Activated CD4-positive, CD25-positive, alpha-beta regulatory T cell treated with anti-CD3 and anti-CD28 coated beads, Interleukin-2, amount 50 U/mL, for 24 hours (primary cell): ENCODE measurements at regions not wholly inside any gene's neighbourhood (a gene's known extent, or its start where the extent isn't known, plus 50 kb on each side); places are given as distances from the start of the nearest gene placed in this dataset.

Experiments
- ATAC-seq, 2 donors: fragments of 150-1000 bp; cut with Tn5 transposase; one replicate each; pipeline ENCODE4 v1.10.0; 2021; ENCODE audit warnings: mild to moderate bottlenecking in 1 of 2, moderate library complexity in 1 of 2

DNA sequence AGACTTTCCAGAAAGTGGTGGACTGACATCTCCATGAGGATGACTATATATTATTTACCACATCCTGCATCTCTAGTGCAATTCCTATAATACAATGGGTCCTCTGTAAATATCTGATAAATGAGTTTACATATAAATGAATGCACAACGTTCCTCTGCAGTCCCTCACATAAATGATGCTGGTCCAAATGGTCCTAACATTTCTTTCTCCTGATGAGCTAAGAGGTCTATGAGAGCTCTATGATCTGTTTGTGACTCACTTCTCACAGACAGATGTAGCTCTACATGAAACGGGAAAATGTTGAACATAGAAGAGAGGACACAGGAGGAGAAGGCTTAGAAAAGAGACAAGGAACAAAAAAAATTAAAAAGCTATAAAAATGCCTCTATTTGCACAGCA lies 201.2 kb upstream of the PIK3C3 start:
- ATAC-seq: no peak

DNA sequence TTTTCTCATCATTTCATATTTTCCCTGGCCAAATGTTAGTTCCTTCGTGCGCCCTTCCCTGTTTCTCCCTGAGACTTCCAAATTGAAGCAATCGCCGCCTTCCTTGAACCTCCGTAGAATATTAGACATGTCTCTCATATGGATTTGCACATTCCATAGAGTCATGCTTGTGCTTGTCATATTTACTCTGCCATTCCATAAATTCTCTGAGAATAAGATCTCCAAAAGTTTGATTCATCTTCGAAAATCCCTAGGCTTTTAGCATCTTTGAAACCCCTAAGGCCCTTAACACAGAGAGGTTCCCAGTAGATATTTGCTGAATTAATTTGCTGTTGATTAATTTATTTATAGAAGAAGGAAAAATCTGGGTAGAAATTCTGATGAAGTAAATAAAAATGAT lies 202.2 kb upstream of the PIK3C3 start:
- ATAC-seq: no peak

DNA sequence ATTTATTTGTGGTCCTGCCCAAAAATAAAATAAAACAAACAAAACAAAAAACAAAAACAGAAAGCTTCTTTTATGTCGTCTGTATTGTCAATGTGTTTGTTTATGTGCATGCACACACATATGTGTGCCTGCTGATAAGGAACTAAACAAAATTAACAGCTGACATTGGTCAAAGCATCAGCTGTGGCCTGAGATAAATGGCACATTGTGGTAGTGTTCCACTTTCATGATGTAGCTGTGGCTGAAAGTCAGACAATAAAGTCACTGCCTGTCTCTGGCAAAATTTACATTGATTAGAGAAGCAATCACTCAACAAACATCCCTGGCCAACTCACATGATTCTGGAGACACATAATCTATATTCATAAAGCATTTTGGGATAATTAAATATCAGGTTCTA lies 203.4 kb upstream of the PIK3C3 start:
- ATAC-seq: no peak

DNA sequence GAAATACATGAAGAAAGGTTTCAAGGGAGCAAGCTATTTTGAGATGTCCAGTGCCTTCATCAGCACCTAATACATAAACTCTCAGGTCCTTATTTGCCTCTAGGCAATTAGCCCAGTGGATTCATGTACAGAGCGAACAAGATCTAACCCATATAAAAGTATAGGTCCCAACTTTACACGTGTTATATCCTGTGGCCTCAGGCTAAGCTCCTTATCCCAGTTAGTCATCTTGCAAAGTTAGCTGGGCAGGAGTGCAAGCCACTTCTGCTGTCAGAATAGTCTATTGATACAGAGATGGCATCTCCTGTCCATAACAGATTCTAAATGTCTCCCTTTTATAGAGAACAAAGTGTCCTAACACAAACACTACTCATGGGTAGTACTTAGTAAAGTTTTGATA lies 203.9 kb upstream of the PIK3C3 start:
- no peak for ATAC-seq

DNA sequence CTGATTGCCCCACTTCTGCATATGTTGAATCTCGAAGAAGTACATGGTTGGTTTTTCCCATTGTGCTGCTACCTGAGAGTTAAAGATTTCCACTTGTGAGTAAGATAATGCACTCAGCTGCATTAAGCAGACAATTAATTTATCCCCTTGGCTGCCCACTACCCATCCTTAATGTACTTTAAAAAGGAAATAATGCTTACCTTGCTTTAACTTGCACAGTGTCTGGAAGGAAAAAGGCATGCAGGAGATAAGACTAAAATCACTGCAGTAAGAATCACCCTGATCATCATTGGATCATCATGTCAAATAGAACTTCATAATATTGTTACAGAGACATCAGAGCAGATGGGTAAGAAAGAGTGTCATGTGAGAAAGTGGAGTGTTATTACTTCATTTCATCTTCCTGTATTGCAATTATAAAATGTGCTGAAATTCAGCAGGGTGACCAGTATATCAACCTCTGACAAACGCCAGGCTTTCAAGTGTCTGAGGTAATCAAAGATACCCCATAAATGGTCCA lies 207.3 kb upstream of the PIK3C3 start:
- no peak for ATAC-seq

DNA sequence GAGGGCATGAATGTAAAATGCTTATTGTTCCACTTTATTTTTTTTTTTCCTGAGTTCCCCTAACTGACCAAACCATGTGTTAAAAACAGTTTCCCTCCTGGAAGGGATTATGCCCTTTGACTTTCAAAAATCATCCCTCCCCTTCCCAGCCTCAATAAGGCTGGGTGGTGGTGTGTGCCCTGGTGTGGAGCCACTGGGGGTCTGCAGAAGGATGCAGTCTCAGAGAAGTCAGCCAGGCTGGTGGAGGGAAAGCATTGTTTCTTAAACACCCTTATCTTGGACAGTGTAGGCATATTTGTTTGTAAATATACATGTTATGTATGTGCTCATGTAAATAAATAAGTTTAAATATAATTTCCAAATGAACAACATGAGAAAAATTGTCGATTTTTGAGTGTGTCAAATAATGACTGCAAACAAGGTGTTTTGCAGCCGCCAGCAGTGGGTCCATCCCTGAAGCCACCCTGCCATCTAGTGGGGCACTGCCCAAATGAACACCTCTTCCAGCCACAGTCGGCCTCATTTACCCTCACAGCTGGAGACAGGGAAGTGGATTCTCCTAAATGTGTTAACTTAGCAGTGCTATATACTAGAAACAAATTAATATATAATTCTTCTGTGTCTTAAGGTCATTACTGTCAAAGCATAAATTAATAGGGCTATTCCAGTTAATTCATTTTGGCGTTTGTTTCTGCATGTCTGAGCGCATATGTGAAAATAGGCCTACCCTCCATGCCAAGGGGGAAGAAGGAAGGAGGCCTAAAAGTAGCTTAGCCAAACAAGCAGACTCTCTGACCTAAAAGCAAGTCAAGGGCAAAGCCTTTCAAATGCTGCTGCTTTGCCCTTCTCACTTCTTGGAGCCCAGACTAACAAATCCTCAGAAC lies 209.6 kb upstream of the PIK3C3 start:
- no peak for ATAC-seq

DNA sequence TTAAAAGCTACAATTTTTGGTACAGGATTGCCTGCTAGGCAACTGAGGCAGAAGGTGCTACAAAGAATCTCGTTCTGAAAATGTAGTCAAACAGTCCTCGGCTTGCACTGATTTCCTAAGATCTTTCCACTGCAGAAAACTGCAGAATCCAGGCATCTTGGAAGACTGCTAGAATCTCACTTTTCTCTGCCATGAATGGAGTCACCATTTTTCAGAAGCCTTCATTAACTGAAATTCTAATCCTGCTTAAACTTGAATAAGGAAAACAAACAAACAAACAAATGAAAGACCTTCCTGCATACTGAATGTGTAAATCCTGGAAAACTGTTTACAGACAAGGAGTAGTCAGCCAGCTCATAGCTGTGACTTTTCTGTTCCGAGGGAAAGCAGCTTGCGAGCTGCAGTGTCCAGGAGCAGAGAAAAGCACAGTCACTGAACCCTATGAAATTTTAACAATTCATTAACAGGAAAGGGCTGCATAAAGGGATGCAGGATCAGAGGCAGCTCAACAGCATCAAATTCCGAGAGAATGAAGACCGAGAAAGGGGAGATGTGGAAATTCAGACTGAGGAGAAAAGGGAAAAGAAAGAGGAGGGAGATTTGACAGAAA lies 210.5 kb upstream of the PIK3C3 start:
- ATAC-seq: no peak

DNA sequence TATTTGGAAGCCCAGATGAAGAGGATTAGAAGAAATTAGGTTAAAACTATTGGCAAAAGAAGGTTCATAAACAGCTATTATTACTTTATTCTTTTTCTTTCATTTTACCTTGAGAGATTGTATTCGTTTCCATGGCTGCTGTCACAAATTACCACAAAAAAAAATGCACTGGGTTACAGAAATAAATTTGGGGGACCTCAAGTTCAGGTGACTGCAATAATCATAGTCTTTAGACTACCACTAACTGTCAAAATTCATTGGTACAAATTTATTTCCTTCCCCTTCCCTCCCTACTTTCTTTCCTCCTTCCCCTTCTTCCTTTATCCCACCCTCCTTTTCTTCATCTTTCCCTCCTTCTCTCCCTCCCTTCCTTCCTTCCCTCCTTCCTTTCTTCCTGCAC lies 217.8 kb upstream of the PIK3C3 start:
- no peak for ATAC-seq

DNA sequence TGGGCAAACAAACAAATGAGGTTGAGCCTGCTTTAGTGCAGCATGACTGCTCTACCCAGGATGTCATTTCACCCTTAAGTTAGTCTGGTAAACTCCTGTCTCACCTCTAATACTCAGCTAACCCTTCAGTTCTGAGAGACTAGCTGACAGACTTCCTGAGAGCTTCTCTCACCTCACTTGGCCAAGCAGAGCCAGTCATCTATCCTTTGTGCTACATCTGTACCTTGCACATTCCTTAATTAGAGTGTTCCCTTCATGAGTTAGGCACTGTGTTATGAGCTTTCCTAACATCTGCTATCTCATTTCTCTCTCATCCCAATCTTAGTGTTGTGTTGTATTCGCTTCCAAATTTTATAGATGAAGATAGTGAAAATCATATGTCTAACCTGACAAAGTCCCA lies 220.1 kb upstream of the PIK3C3 start:
- no peak for ATAC-seq

DNA sequence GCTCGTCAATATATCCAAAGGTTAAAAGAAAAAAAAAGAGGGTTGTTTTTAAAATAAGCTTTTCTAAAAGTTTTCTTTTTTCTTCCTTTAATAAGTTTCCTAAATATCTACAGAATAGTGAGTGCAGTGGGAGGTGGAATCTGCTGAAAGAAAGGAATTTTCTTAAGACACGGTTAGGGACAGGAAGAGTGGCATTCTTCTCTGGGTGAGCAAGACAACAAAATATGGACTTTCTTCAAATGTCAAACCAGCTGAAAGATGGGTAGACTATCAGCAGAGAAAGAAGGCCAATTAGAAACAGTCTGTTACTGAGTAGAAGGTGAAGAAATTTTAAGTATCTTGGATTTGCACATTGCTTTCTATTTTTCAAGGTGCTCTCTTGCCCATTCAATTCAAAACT lies 222.7 kb upstream of the PIK3C3 start:
- ATAC-seq: no peak

DNA sequence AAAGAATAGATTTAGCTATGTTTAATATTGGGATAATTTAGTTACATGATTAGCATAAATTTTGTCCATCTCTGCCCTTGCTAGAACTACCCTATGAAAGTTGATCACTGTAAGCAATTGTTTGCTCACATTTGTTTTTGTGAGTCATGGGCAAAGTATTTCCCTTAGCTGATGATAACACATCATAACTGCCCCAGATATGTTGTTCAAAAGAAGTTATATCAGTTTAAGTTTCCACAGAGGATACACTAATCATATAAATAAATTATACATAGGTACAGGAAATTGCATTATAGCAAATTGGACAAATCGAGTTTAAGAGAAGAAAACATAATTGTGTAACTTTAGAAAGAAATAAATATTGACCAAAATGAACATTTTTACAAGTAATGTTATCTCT lies 223.2 kb upstream of the PIK3C3 start:
- no peak for ATAC-seq

DNA sequence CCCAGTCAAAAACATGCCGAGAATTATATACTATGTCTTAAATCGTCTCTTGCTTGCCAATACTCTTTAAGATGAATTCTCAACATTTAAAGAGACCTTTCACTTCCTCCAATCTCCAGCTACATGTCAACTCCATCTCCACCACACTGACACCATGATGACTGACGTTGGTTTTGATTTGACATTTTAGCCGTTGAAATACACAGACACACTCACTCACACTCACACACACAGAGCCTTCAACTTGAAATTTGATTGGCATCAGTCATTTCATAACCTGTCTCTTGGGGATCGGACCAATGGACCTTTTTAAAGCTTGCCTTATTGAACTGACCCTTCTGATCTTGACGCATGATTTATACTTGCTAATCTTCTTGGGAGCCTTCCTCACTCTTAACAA lies 230.8 kb upstream of the PIK3C3 start:
- no peak for ATAC-seq

DNA sequence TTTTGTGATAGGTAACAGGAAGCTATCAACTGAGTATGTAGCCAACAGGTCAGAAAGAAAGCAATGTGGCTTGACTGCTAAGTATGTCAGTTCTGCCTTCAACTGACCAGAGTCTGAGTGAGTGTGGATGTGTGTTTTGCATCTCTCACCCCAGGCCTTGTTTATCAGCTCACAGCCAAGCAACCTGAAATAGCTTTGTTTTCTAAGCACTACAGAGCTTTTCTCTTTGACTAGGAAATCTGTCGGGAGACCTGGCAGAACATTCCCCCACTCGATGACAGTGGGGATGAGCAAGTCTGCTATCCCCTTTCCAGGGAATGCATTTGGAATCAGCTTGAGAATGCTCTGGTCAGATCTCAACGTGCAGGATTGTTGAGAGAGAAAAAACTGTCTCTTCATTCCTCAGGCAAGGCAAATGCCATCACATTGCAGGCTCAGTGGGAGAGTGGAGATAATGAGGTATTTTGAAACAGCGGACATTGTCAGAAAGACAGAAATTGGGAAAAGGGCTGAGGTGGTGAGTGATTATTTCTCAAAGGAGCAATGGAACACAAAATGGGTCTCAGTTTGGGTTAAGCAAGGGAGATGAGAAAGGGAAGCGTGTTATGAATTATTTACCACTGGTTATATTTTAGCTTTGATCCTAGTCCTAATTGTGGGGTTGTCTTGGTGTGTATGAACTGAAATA lies 233.8 kb upstream of the PIK3C3 start:
- ATAC-seq: no peak

DNA sequence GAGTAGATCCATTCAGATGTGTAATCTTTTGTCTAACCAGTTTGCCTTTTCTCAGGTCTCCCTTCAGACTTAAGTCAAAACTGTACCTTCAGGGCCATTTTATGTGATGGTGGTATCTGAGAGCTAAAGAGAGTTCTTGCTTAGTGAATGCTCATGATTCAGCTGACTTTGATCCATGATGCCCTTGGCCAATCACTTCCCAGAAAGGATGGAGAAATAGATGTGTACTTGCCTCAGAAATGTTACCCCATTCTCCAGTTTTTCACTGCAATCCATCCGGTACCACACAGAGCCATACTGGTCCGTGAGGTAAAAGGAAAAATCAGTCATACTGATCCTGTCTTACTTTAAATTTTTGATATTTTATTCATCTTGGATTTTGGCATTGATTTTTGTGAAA lies 234.8 kb upstream of the PIK3C3 start:
- ATAC-seq: no peak

DNA sequence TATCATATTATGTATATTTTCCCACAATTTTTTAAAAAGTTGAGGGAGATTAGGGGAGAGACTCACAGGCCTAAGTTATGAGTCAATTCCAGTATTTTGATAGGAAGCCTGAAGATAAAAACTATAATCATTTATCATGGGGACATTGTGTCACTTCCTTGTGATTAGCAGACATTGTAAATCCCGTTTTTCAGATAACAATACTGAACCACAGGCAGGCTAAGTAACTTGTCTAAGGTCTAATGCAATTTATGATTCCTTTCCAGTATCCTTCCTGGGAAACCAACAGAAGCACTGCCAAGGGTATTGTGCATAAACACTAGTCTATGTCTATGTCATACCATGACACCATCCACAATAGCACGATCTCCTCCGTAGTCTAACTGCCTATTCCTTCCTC lies 235.2 kb upstream of the PIK3C3 start:
- no peak for ATAC-seq

DNA sequence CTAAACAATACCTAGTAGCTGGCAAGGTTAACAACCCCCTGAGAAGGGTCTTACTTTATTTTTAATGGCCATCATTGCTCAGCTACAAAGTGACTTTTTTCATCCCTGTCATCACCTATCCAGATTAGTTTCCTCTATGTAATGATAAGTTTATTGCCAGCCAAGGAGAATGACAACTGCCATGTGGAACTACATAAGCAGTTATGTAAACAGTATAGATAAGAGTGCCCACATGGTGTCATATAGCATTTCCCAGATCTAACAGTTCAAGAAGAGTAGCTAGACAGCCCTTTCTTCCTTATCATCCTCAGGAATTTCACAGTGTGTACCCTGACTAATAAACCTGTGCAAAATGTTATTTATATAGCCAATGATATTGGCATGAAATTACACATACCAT lies 240.2 kb upstream of the PIK3C3 start:
- ATAC-seq: no peak

DNA sequence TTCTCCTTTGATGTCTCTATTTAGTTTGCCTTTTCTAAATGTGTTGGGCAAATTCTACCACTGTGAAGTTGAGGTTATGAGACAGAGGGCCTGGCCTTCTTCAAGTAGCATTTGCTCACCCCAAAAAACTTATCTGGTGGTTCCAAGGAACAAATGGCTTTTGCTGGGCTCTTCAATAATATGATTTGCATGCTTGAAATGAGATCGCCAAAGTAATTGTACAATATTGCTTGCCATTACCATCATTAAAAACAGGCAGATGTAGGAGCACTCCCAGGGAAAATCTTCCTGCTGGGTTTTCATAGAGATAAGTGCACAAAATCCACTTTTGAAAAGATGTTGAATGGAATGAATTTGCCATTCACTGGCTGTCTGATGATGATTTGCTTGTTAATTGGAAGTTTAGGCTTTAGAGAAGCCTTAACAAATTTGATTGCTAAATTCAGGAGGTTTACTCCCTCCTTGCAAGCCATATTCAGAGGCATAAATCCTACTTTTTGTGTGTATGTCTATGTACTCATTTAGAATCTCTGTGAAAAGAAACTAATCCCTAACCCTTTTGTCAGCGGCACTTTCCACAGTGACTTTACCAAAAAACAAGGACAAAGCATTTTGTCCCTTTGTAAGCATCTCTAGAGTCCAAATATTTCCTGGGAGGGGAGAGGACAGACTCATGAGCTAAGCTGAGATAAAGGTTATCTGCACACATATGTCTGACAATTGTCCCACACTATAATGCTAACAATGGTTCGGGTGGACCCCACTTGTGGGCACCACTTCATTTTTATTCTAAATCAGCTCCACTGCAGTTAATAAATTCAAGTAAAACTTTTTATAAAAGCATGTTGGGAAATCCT lies 240.8 kb upstream of the PIK3C3 start:
- ATAC-seq: no peak

DNA sequence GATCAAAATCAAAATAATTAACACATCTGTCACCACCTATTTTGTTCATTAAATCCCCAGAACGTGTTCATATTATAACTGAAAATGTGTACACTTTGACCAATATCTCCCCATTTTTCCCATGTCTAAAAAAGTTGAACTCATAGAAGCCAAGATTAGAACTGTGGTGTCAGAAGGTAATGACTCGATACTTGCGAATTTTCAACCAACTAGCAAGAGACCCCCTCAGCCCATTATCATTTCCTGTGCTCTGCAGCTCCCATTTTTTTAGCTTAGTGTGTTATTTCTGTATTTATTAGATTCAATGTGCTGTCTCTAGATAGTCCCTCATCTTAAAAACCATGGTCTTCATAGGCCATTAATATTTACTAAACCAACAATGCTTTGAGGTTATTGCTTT lies 248.7 kb upstream of the PIK3C3 start:
- no peak for ATAC-seq

DNA sequence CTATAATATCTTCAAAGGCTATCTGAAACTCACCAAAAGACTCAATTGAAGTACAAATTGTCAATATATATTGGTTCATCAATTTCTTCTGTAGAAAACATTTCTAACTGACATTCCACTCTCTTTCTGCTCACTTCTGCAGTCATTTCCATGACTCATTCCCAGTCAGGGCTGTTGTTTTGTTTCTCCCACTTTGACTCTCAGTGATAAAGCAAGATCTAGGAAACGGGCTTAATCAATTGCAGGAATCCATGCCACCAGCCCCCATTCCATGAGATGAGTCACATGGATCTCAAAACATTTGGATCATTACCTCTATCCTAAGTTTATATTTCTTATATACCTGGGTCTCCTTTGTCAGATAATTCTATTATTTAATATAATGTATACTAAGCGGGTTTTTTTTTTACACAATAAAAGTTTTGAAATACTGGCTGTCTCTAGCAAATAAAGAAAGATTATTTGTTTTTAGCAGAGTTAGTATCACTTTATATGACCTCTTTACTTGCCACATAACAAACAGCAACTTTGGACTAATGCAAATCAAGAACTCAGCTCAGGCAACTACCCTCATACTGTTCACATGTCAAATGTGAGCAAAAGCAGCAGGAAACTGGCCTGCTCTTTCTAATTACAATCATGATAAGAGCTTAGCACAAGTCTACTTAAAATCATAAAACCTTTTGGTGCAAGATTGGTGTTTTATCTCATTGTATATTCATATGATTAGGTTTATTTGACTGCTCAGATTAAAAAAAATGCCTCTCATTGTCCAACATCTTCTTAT lies 251.1 kb upstream of the PIK3C3 start:
- ATAC-seq: no peak

DNA sequence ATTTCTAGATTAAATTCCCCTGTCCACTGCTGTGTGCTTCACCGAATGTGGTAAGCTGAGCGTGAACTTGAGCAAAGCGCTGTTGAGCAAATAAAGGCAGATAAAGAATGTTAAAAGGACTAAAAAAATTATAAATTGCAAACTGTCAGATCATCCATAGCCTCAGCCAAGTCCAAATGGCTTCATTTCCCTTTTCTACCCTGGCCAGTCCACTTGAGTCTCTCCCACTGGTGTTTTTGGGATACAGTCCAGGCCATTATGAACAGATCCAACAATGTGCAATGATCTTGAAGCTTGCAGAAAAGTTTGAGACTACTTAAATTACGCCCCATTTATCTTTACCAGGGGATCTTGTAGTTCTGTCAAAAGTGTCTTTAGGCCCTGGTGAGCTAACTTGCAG lies 254.6 kb upstream of the PIK3C3 start:
- no peak for ATAC-seq

DNA sequence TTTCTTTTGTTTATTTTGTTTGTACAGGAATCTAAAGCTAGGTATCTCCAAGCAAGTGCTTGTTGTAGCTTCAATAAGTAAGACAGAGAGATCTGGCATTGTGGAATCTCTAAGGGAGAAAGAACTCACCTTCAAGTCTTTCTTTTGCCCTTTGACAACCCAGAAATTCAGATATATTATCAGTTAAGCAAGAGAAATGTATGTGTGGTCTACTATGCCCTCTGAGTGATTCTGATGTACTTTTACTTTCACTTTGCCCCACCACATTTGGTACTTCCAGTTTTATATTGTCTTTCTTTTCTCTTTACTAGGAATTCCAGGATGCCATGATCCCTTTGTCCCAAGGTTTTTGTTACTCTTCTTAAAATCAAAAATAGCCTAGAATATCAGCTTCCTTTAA lies 259.6 kb upstream of the PIK3C3 start:
- ATAC-seq: no peak

DNA sequence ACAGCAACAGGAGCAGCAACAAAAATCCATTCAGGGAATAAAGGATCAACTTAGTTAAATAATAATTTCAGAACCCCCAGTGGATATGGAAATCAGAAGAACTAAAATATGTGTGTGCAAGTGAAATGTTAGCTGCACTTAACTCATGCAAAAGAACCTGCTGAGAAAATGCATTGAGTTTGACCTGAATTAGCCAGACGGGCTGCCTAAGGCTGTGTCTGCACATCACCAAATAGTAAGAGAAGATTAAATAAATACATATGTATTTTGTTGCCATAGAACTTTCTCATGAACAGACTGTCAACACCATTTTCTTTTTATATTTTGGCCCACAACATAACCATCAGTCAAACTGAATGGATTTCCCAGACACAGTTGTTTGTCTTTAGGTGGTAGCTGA lies 262.0 kb upstream of the PIK3C3 start:
- ATAC-seq: no peak
